ENCODE measurements at regions not wholly inside any gene's neighbourhood (a gene's known extent, or its start where the extent isn't known, plus 50 kb on each side); places are given as distances from the start of the nearest gene placed in this dataset.

DNA sequence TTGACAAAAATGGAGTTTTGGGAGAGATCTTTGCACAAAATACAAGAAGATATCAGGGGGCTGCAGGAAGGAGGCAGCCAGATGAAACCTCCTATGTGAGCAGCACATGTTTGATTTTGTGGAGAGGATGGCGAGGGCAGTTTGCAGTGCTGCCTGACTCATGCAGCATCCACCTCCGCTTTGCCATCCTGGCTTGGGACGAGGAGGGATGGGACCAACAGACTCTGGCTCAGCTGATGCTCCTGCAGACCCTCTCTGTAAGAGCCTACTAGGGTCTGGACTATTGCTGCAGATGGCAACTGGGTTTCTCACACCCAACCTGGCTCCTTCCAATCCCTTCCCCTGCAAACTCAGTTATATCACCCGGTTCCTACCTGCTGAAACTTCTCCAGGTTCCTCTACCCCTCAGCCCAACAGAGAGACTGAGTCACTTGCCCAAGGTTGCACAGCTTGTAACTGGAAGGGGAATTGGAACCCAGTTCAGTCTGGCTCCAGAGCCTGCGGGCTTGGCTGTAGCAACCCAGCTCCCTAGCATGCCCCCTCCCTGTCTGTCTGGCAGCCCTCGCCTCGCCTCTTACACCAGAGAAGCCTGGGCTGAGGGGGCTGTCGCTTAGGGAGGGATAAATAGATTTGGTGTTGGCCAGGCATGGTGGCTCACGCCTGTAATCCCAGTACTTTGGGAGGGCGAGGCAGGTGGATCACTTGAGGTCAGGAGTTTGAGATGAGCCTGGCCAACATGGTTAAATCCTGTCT, 205.8 kb downstream of the PTPRU start:
- Histone ChIP-seq H3K4me2 (no peak overlapping the region), H3K4me1 (no peaks in the 10 kb centered on the region), H3K27ac (no peak overlapping the region), H3K9me3 (no peaks in the 10 kb centered on the region), H3K4me3 (no peak overlapping the region)
- ChIA-PET CTCF (interaction anchor here (0.6 kb wide), 1 partner anchor 939 kb away, joined by 3 read pairs; no protein-coding TSS in a partner anchor), POLR2A (no interaction called here)
- no peak for ATAC-seq
- no peak for DNase-seq (ENCODE audit: low read depth in 1 of 2, low spot score in 1 of 2)
- TF ChIP-seq CBX8 (IDR thresholded peaks at IDR 0.05): no peak
- no peak for FAIRE-seq
- WGBS (ENCODE audit: missing lambda C conversion rate): 27% methylated on average over 10 of the region's 10 CpGs

GRCh38 chr1:29439615-29440014, 203.3 kb downstream of the PTPRU start:
- no peaks in the 10 kb centered on the region for H3K4me1 ChIP-seq
- no peak overlapping the region for H3K27ac ChIP-seq
- H3K4me2 ChIP-seq: no peak overlapping the region
- 35% methylated on average over 6 of the region's 7 CpGs for WGBS (ENCODE audit: missing lambda C conversion rate)
- no peak for TF ChIP-seq ZFP36 (IDR thresholded peaks at IDR 0.05; ENCODE audit: borderline replicate concordance, partially characterized antibody)
- no peak for TF ChIP-seq PHF8 (IDR thresholded peaks at IDR 0.05; ENCODE audit: borderline replicate concordance, low read depth)
- no peak for TF ChIP-seq JUNB (IDR thresholded peaks at IDR 0.05)
- TF ChIP-seq EP300 (IDR thresholded peaks at IDR 0.05): no peak
- no peak for TF ChIP-seq EHF (CRISPR knock-in tag; IDR thresholded peaks at IDR 0.05)
- no peak for TF ChIP-seq TP53 (CRISPR knock-in tag; IDR thresholded peaks at IDR 0.05)
- TF ChIP-seq USF2 (IDR thresholded peaks at IDR 0.05): no peak
- no peak for TF ChIP-seq NR3C1 (IDR thresholded peaks at IDR 0.05)
- no peak for TF ChIP-seq MAZ (IDR thresholded peaks at IDR 0.05; ENCODE audit: borderline replicate concordance, low read depth, low read length)
- TF ChIP-seq REST (IDR thresholded peaks at IDR 0.05): no peak
- TF ChIP-seq, protein P1, sequence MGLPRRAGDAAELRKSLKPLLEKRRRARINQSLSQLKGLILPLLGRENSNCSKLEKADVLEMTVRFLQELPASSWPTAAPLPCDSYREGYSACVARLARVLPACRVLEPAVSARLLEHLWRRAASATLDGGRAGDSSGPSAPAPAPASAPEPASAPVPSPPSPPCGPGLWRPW (IDR thresholded peaks at IDR 0.05): no peak
- TF ChIP-seq FOSL2 (IDR thresholded peaks at IDR 0.05): no peak
- no peak for TF ChIP-seq FOSL2 (CRISPR knock-in tag; IDR thresholded peaks at IDR 0.05)
- TF ChIP-seq TFCP2L1 (CRISPR knock-in tag; IDR thresholded peaks at IDR 0.05): no peak
- no peak for TF ChIP-seq KDM5A (IDR thresholded peaks at IDR 0.05)
- no peak for ATAC-seq
- H3K4me3 ChIP-seq: no peak overlapping the region
- no peak for DNase-seq (ENCODE audit: low read depth in 1 of 2, low spot score in 1 of 2)
- no peak for FAIRE-seq
- POLR2A ChIA-PET: no interaction called here
- CTCF ChIA-PET: interaction anchor here (1.2 kb wide), 1 partner anchor 9 kb away, joined by 4 read pairs; no protein-coding TSS in a partner anchor
- H3K9me3 ChIP-seq: no peaks in the 10 kb centered on the region

GRCh38 chr1:29438991-29439390, 202.7 kb downstream of the PTPRU start:
- no peak for FAIRE-seq
- Histone ChIP-seq H3K4me3 (no peak overlapping the region), H3K27ac (no peak overlapping the region), H3K9me3 (no peaks in the 10 kb centered on the region), H3K4me2 (no peak overlapping the region), H3K4me1 (no peaks in the 10 kb centered on the region)
- TF ChIP-seq PHF8 (IDR thresholded peaks at IDR 0.05; ENCODE audit: borderline replicate concordance, low read depth) (no peak), USF2 (IDR thresholded peaks at IDR 0.05) (no peak), HOXA7 (CRISPR knock-in tag; IDR thresholded peaks at IDR 0.05) (no peak), POLR2AphosphoS2 (conservative IDR thresholded peaks at IDR 0.05; ENCODE audit: low read length) (no peak)
- ATAC-seq: no peak
- DNase-seq (ENCODE audit: low read depth in 1 of 2, low spot score in 1 of 2): no peak
- 49% methylated on average over 10 of the region's 10 CpGs for WGBS (ENCODE audit: missing lambda C conversion rate)
- ChIA-PET POLR2A (no interaction called here), CTCF (no interaction called here)
